ENCODE measurements at regions not wholly inside any gene's neighbourhood (a gene's known extent, or its start where the extent isn't known, plus 50 kb on each side); places are given as distances from the start of the nearest gene placed in this dataset.

GRCh38 chr20:60170116-60170515 is 211.9 kb downstream of the CDH26 start:
- TF ChIP-seq ZNF324 (tag by site-specific recombination; IDR thresholded peaks at IDR 0.05) (no peak), ZNF274 (IDR thresholded peaks at IDR 0.05; ENCODE audit: low read length) (no peak), ZNF274 (tag by site-specific recombination; IDR thresholded peaks at IDR 0.05; ENCODE audit: borderline replicate concordance) (no peak), CTCF (tag by site-specific recombination; IDR thresholded peaks at IDR 0.05) (no peak), ZNF121 (tag by site-specific recombination; IDR thresholded peaks at IDR 0.05) (no peak), ATF2 (tag by site-specific recombination; IDR thresholded peaks at IDR 0.05; ENCODE audit: low read depth) (no peak), SP2 (tag by site-specific recombination; IDR thresholded peaks at IDR 0.05) (no peak), ZNF350 (tag by site-specific recombination; IDR thresholded peaks at IDR 0.05) (no peak), ZNF280D (tag by site-specific recombination; IDR thresholded peaks at IDR 0.05) (no peak), ZFP41 (tag by site-specific recombination; IDR thresholded peaks at IDR 0.05; ENCODE audit: borderline replicate concordance) (no peak), BCL6B (tag by site-specific recombination; IDR thresholded peaks at IDR 0.05) (no peak), HOXD13 (CRISPR knock-in tag; IDR thresholded peaks at IDR 0.05; ENCODE audit: borderline replicate concordance) (no peak)

Measured in HEK293 (cell line).